Esophagus muscularis mucosa (tissue), 3 donors: ENCODE measurements at regions not wholly inside any gene's neighbourhood (a gene's known extent, or its start where the extent isn't known, plus 50 kb on each side); places are given as distances from the start of the nearest gene placed in this dataset.
A peak's percentile ranks its signal among the peaks of the same experiment; 100 is the strongest.

Experiments
- CTCF ChIP-seq, 3 experiments: fragments of 200-600 bp in 2 of 3; fragments of 450-650 bp in 1 of 3; sonication (generic) in 2 of 3; IDR thresholded peaks; one replicate each; pipeline ENCODE4 v1.5.1; 2017 to 2019; ENCODE audit warnings: antibody characterized with exemption in 3 of 3, mild to moderate bottlenecking in 2 of 3, moderate library complexity in 1 of 3
- POLR2AphosphoS5 ChIP-seq, 2 donors: sonication (generic); formaldehyde crosslinking; IDR thresholded peaks; one replicate each; pipeline ENCODE4 v1.6.1; 2017; ENCODE audit warnings: antibody characterized with exemption in 2 of 2

- TF ChIP-seq POLR2AphosphoS5 (IDR thresholded peaks at IDR 0.05), result no peak
- peak; percentile 54 to 62 (median 59) for TF ChIP-seq CTCF (IDR thresholded peaks at IDR 0.05)
Measured at GRCh38 chr9:91089405-91090129, 272.2 kb downstream of the AUH start.
